ENCODE measurements at regions not wholly inside any gene's neighbourhood (a gene's known extent, or its start where the extent isn't known, plus 50 kb on each side); places are given as distances from the start of the nearest gene placed in this dataset.

DNA sequence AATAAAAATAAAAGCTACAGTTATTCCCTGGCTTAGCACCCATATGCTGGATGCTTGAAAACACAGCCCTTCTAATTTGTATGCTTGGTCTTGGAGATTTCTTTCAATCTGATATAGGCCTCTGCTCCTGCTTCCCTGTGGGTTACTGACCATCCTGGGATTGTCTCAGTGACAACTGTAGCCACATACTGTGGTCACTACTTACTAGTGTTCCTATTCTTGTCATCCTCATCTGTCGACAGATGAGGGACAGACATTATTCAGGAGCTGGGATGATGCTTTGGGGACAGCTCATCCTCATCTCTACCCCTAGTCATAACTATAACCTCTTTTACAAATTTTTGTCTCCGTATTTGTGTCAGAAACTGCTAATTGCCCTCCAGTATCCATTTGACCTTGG is 388.9 kb upstream of the MAP3K7 start:
- Histone ChIP-seq H3K4me3 (ENCODE audit: insufficient read length, low read depth) (no peak overlapping the region), H3K36me3 (ENCODE audit: insufficient read depth, insufficient read length, low read length) (no peaks in the 10 kb centered on the region), H3K27me3 (ENCODE audit: insufficient read depth, insufficient read length) (no peaks in the 10 kb centered on the region), H3K9me3 (ENCODE audit: insufficient read depth, low read length) (no peaks in the 10 kb centered on the region), H3K4me1 (ENCODE audit: insufficient read depth, insufficient read length) (no peaks in the 10 kb centered on the region), H3K9ac (ENCODE audit: insufficient read length, low read depth) (no peak overlapping the region)
- TF ChIP-seq SUZ12 (IDR thresholded peaks at IDR 0.05; ENCODE audit: extremely low read depth, insufficient read depth, insufficient read length) (no peak), ZNF274 (IDR thresholded peaks at IDR 0.05; ENCODE audit: low read depth, low read length) (no peak), YY1 (IDR thresholded peaks at IDR 0.05; ENCODE audit: insufficient read depth, insufficient read length) (no peak)
- DNase-seq (ENCODE audit: low read depth, low spot score) = no peak

GRCh38 chr6:90973188-90973587 is 386.3 kb upstream of the MAP3K7 start:
- Histone ChIP-seq H3K4me3 (ENCODE audit: insufficient read length, low read depth) (no peak overlapping the region), H3K27me3 (ENCODE audit: insufficient read depth, insufficient read length) (no peaks in the 10 kb centered on the region), H3K36me3 (ENCODE audit: insufficient read depth, insufficient read length, low read length) (no peaks in the 10 kb centered on the region), H3K4me1 (ENCODE audit: insufficient read depth, insufficient read length) (no peaks in the 10 kb centered on the region), H3K9ac (ENCODE audit: insufficient read length, low read depth) (no peak overlapping the region), H3K9me3 (ENCODE audit: insufficient read depth, low read length) (no peaks in the 10 kb centered on the region)
- no peak for TF ChIP-seq YY1 (IDR thresholded peaks at IDR 0.05; ENCODE audit: insufficient read depth, insufficient read length)
- no peak for TF ChIP-seq SUZ12 (IDR thresholded peaks at IDR 0.05; ENCODE audit: extremely low read depth, insufficient read depth, insufficient read length)
- TF ChIP-seq ZNF274 (IDR thresholded peaks at IDR 0.05; ENCODE audit: low read depth, low read length) = no peak
- DNase-seq (ENCODE audit: low read depth, low spot score) = no peak

DNA sequence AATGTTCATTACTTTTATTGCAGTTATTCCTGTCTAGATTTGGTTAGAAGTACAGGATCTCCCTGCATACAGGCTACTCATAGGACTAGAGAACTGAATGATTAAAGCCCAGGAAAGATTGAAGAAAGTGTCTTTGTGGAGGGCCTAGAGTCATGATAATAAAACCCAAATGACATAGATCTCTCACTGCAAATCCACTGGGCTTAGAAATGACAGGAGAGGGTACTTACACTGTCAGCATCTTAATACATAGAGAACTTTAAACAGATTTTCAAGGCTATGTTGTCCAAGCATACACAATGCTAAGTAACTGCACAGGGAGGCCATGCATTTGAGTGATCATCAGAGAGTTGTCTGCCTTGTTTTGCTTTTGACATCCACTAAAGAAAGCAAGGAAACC is 383.8 kb upstream of the MAP3K7 start:
- no peaks in the 10 kb centered on the region for H3K4me1 ChIP-seq (ENCODE audit: insufficient read depth, insufficient read length)
- no peak overlapping the region for H3K4me3 ChIP-seq (ENCODE audit: insufficient read length, low read depth)
- no peak for TF ChIP-seq YY1 (IDR thresholded peaks at IDR 0.05; ENCODE audit: insufficient read depth, insufficient read length)
- no peaks in the 10 kb centered on the region for H3K36me3 ChIP-seq (ENCODE audit: insufficient read depth, insufficient read length, low read length)
- H3K9me3 ChIP-seq (ENCODE audit: insufficient read depth, low read length) = no peaks in the 10 kb centered on the region
- H3K9ac ChIP-seq (ENCODE audit: insufficient read length, low read depth) = no peak overlapping the region
- no peaks in the 10 kb centered on the region for H3K27me3 ChIP-seq (ENCODE audit: insufficient read depth, insufficient read length)
- no peak for DNase-seq (ENCODE audit: low read depth, low spot score)

DNA sequence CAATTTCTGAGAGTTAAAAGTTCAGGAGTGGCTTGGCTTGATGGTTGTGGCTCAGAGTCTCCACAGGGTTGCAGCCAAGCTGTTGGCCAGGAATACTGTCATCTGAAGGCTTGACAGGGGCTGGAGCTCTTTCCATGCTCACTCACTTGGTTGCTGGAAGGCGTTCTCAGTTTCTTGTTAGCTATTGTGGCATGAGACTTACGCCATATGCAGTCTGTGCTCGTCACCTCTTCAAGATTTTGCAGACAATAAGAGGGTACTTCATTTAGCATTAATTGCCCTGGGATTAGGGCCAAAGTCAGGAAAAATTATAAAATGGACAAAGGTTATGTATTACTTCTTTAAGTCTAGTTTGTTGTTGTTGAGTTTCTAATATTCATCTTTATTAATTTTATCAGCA is 380.6 kb upstream of the MAP3K7 start:
- no peaks in the 10 kb centered on the region for H3K4me1 ChIP-seq (ENCODE audit: insufficient read depth, insufficient read length)
- H3K36me3 ChIP-seq (ENCODE audit: insufficient read depth, insufficient read length, low read length) = no peaks in the 10 kb centered on the region
- H3K27me3 ChIP-seq (ENCODE audit: insufficient read depth, insufficient read length) = no peaks in the 10 kb centered on the region
- no peak overlapping the region for H3K9ac ChIP-seq (ENCODE audit: insufficient read length, low read depth)
- no peak for DNase-seq (ENCODE audit: low read depth, low spot score)
- H3K4me3 ChIP-seq (ENCODE audit: insufficient read length, low read depth) = no peak overlapping the region
- H3K9me3 ChIP-seq (ENCODE audit: insufficient read depth, low read length) = no peaks in the 10 kb centered on the region; the same call in 1 of the 2 replicates
- TF ChIP-seq YY1 (IDR thresholded peaks at IDR 0.05; ENCODE audit: insufficient read depth, insufficient read length) = no peak
- TF ChIP-seq SUZ12 (IDR thresholded peaks at IDR 0.05; ENCODE audit: extremely low read depth, insufficient read depth, insufficient read length) = no peak
- TF ChIP-seq ZNF274 (IDR thresholded peaks at IDR 0.05; ENCODE audit: low read depth, low read length) = no peak

DNA sequence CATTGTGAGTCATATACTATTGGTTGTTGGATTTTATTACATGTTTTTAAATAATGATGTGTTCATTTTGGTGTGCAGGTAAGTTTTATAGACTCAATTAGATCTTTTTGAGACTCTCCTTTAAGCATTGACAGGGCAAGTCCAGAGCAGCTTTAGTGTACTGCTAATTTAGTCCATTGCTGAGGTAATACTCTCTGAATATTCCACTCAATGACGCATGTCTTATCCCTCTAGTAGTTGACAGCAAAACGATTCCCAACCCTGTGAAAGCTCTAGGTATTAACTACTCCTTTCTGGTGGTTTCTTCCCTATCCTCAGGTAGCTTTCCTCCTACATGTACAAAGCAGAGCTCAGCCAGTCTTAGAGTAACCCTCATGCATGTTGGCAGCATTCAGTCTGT is 373.5 kb upstream of the MAP3K7 start:
- Histone ChIP-seq H3K4me3 (ENCODE audit: insufficient read length, low read depth) (no peak overlapping the region), H3K4me1 (ENCODE audit: insufficient read depth, insufficient read length) (no peaks in the 10 kb centered on the region), H3K36me3 (ENCODE audit: insufficient read depth, insufficient read length, low read length) (no peaks in the 10 kb centered on the region), H3K9ac (ENCODE audit: insufficient read length, low read depth) (no peak overlapping the region), H3K27me3 (ENCODE audit: insufficient read depth, insufficient read length) (no peaks in the 10 kb centered on the region), H3K9me3 (ENCODE audit: insufficient read depth, low read length) (no peaks in the 10 kb centered on the region; the same call in 1 of the 2 replicates)
- TF ChIP-seq YY1 (IDR thresholded peaks at IDR 0.05; ENCODE audit: insufficient read depth, insufficient read length) (no peak), ZNF274 (IDR thresholded peaks at IDR 0.05; ENCODE audit: low read depth, low read length) (no peak), SUZ12 (IDR thresholded peaks at IDR 0.05; ENCODE audit: extremely low read depth, insufficient read depth, insufficient read length) (no peak)
- no peak for DNase-seq (ENCODE audit: low read depth, low spot score)

GRCh38 chr6:90955246-90955645 is 368.4 kb upstream of the MAP3K7 start:
- no peak for DNase-seq (ENCODE audit: low read depth, low spot score)
- Histone ChIP-seq H3K4me3 (ENCODE audit: insufficient read length, low read depth) (no peak overlapping the region), H3K27me3 (ENCODE audit: insufficient read depth, insufficient read length) (no peaks in the 10 kb centered on the region), H3K4me1 (ENCODE audit: insufficient read depth, insufficient read length) (no peaks in the 10 kb centered on the region), H3K36me3 (ENCODE audit: insufficient read depth, insufficient read length, low read length) (no peaks in the 10 kb centered on the region), H3K9me3 (ENCODE audit: insufficient read depth, low read length) (no peaks in the 10 kb centered on the region), H3K9ac (ENCODE audit: insufficient read length, low read depth) (no peak overlapping the region)
- no peak for TF ChIP-seq SUZ12 (IDR thresholded peaks at IDR 0.05; ENCODE audit: extremely low read depth, insufficient read depth, insufficient read length)

DNA sequence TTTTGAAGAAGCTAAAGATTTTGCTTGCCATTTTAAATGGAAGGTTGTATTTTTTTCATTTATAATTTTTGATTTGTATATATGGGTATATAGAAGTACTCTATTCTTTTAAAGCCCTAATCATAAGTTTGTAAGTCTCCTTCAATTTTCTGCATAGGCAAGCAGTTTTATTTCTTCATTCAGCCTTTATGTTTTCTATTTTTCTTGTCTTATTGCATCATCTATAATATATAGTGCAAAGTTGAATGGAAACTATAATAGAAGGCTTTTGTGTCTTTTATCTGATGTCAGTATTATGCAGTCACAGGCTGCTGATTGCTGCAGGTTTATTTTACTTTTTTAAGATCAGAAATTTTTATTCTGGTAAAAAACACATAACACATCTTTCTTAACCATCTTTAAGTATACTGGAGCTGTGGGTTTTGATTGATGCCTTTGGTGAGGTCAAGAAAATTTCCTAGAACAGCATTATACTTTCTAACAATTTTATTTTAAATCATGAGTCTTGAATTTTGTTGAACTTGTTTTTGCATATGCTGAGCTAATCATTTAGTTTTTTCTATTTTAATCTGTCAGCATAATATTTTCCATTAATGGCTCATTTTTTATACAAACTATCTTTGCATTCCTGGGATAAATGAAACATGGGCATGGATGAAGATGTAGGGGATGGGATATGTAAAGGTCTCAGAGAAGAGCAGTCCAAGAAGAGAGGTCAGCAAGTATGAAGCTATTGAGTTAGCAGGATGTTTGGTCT is 366.7 kb upstream of the MAP3K7 start:
- no peaks in the 10 kb centered on the region for H3K4me1 ChIP-seq (ENCODE audit: insufficient read depth, insufficient read length)
- TF ChIP-seq YY1 (IDR thresholded peaks at IDR 0.05; ENCODE audit: insufficient read depth, insufficient read length) = no peak
- TF ChIP-seq SUZ12 (IDR thresholded peaks at IDR 0.05; ENCODE audit: extremely low read depth, insufficient read depth, insufficient read length) = no peak
- TF ChIP-seq ZNF274 (IDR thresholded peaks at IDR 0.05; ENCODE audit: low read depth, low read length) = no peak
- no peak for DNase-seq (ENCODE audit: low read depth, low spot score)

More for the DNA sequence above, 366.7 kb upstream of the MAP3K7 start:
- Histone ChIP-seq H3K9me3 (ENCODE audit: insufficient read depth, low read length) (no peaks in the 10 kb centered on the region), H3K9ac (ENCODE audit: insufficient read length, low read depth) (no peak overlapping the region), H3K27me3 (ENCODE audit: insufficient read depth, insufficient read length) (no peaks in the 10 kb centered on the region), H3K36me3 (ENCODE audit: insufficient read depth, insufficient read length, low read length) (no peaks in the 10 kb centered on the region), H3K4me3 (ENCODE audit: insufficient read length, low read depth) (no peak overlapping the region)
